GM19452 (cell line): ENCODE measurements at regions not wholly inside any gene's neighbourhood (a gene's known extent, or its start where the extent isn't known, plus 50 kb on each side); places are given as distances from the start of the nearest gene placed in this dataset.

Experiments used
- ATAC-seq: cut with Tn5 transposase; IDR thresholded peaks from one replicate; pipeline ENCODE4 v1.9.1; 2021; ENCODE audit not compliant: unreplicated experiment

GRCh38 chr21:15514073-15514946 is 215.5 kb upstream of the USP25 start:
- ATAC-seq, result peak; percentile 99

DNA sequence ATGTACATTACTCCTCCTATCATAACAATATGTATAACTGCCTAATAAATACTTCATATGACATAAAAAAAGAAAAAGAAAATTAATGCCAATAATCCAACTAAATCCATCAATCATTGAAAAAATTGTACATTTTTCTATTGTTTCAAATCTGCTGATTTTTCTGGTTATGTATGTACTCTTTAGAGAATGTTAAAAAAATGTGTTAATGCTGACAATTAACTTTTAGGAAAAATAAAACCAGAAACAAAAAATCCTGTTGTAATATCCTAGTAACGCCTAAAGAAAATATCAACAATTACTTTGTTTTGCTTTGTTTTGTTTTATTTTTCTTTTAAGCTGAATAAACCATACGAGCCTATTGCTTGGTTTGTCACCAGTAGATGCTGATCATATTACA is 213.9 kb upstream of the USP25 start:
- ATAC-seq, result no peak

GRCh38 chr21:15517394-15517793 is 212.4 kb upstream of the USP25 start:
- ATAC-seq, result no peak

DNA sequence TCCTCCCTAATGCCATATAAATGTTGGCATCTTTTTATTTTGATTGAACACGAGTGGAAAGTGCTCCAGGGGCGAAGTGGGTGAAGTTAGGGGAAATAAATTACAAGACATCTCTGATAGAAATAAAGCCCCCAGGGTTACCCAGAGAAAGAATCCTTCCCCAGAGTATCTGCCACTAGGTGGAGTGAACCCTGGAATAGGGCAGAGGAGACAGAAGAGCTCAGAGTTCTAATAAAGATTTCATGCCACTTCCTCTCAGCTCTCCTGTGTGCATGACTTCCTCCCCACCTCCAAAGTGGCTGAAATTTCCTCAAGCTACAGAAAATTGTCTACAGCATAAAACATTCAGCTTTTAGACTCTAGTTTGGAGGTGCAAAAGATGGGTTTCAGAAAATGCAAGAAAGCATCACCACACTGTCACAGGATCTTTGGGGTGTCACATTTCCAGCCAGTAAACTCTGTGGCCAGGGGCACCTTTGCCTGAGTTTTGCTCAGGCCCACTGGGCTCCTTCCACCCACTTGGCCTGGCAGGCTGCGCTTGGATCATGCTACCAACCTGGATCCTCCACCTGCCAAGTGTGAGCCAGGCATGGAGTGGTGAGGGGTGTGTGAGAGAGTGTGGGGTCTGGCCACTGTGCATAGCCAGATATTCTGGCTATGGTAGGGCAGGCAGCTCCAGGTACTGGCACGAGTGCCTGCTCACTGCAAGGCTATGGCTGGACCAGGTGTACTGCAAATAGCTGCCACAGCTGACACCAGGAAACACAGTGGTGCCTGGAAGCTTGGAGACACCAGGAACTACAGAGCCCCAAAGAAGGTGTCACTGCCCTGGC is 208.8 kb upstream of the USP25 start:
- ATAC-seq, result no peak

DNA sequence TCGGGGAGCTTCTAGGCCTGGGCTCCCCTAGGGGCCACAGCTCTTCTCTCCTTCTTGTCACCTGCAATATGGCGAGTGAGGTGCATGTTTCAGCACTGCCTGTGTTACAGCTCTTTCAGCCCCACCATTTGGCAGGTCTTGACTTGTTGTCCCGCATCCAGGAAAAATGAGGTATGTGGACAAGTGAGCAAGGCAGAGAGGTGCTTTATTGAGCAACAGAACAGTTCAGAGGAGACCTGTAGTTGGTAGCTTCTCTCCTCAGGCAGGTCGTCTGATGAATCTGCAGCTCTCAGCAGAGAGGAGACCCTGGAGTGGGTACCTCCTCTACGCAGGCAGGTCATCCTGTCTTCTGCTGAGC is 208.2 kb upstream of the USP25 start:
- no peak for ATAC-seq

DNA sequence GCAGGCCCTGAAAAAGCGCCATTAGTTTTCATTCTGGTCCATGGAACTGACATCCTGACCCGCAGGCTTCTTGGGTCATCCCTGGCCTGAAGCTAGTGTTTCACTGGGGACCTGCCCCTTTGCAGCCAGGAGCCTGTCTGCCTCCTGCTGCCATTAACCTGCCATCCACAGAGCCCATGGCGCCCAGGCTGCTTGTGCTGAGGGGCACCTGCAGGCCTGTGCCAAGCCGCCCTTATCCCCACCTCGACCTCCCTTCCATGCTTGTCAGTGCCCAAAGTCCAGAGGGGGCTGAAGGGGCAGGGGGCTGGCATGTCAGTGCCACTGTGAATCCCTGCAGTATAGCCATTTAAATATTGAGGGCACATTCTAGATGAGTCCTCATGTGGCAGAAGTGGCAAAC is 207.6 kb upstream of the USP25 start:
- ATAC-seq, result no peak

DNA sequence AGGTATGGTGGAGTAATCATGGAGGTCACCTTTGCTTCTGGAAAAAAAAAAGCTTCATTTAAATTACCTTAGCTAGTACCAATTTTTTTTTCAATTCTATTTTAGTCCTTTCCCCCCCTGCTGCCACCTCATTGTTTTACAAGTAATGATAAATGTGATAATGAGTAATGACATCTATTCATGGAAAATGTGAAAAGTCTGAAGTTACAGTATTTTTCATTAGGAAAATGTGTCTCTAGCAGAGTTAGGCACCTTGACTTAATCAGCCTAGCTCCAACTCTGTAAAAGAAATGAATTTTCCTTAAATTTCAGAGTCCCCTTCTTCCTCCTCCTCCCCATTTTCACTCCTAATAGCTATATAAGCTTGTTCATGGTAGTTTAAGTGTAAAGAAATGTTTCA is 204.9 kb upstream of the USP25 start:
- no peak for ATAC-seq

- no peak for ATAC-seq
Measured at GRCh38 chr21:15526798-15527197, 203.0 kb upstream of the USP25 start.

DNA sequence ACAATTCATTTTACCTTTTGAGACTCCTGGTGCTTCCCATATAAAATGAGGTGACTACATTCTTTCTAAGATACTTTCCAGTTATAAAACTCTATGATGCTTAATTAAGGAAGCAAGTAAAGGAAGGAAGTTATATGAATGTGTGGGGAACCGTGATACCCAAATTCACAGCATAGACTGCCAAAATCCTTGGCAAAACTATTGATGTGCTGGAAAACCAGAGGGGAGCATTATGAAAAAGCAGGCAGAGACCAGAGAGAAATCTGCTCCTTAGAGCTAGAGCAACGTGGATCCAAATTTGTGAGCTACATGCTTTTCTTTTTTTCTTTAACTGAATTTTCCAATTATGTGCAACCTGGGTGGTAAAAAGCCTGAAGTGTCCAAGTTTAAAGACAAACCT is 201.4 kb upstream of the USP25 start:
- ATAC-seq, result no peak

GRCh38 chr21:15531986-15532385 is 197.8 kb upstream of the USP25 start:
- ATAC-seq, result no peak

- ATAC-seq, result no peak
Measured at GRCh38 chr21:15533618-15534017, 196.2 kb upstream of the USP25 start.

- ATAC-seq, result no peak
Measured at GRCh38 chr21:15534450-15534886, 195.3 kb upstream of the USP25 start.

GRCh38 chr21:15539376-15539775 is 190.4 kb upstream of the USP25 start:
- no peak for ATAC-seq

- ATAC-seq, result no peak
Measured at GRCh38 chr21:15543473-15543872, 186.3 kb upstream of the USP25 start.

DNA sequence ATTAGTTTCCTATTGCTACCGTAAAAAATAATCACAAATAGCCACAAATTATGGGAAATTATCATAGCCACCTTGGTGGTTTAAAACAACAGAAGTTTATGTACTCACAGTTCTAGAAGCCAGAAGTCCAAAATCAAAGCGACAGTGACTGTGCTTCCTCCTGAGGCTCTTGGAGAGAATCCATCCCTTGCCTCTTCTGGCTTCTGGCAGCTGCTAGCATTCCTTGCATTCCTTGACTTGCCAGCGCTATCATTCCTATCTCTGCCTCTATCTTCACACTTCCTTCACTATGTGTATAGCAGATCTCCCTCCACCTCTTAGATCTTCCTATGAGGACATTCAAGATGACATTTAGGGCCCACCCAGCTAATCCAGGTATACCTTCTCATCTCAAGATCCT is 180.1 kb upstream of the USP25 start:
- no peak for ATAC-seq

GRCh38 chr21:15552914-15553494 is 176.8 kb upstream of the USP25 start:
- no peak for ATAC-seq

GRCh38 chr21:15557925-15558324 is 171.9 kb upstream of the USP25 start:
- ATAC-seq, result no peak

GRCh38 chr21:15558884-15559283 is 170.9 kb upstream of the USP25 start:
- ATAC-seq, result no peak

GRCh38 chr21:15559660-15560059 is 170.1 kb upstream of the USP25 start:
- no peak for ATAC-seq

DNA sequence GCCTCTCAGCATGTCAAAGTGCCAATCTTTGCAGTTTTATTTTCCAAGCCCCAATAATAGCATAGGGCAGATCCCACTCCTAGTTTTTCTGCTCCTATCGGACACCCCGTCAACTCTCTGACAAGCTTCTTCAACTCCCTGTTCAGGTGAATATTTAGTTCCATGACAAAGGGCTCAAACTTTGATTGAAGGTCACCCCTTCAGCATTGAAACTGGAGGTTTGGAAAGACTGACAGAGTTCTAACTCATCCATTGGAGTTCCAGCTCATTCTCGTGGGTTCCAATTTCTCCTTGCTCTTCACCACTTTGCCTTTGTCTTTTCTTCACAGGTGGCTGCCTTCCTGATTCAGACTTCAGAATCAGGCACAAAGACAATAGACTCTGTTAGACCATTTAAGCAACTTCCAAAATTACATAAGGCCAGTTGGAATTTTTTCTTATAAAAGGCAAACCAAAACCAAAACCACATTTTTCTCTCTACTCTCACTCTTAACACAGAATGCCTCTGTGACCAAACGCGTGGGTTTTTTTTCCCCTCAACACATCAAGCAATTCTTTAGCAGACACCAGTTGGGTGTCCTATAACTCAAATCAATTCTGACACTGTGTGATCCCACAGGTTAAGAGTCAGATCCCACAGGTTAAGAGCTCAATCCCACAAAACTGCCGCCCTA is 169.3 kb upstream of the USP25 start:
- no peak for ATAC-seq

DNA sequence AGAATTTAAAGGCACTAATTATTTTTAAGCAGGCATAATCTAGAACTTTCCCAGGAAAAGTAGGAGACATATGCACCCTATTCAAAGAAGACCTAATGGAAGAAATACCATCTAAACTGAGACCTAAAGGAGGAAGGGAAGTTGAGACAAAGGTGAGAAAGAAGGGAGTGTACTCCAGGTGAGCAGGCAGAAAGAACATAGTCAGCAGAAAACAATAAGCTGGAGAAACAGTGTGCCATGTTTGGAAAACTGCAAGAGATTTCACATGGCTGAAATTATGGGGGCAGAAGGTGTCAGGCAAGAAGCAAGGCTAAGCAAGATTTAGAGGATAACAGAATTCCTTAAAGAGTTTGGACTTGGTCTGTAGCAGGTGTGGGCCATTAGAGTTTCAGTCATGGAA is 167.0 kb upstream of the USP25 start:
- ATAC-seq, result no peak
